Pancreas (tissue), 10 donors: ENCODE measurements at regions not wholly inside any gene's neighbourhood (a gene's known extent, or its start where the extent isn't known, plus 50 kb on each side); places are given as distances from the start of the nearest gene placed in this dataset.
A peak's percentile ranks its signal among the peaks of the same experiment; 100 is the strongest.

Experiments used
- ATAC-seq, 4 donors: fragments of 200-7000 bp; cut with Tn5 transposase; one replicate each; pipeline versions ENCODE4 v1.8.0 to v1.9.1; 2020; ENCODE audit warnings: mild to moderate bottlenecking in 4 of 4, moderate library complexity in 4 of 4
- DNase-seq, 6 donors: peaks; one replicate each; pipeline ENCODE4 v3.0.0-alpha.2; 2020
- FAIRE-seq: peaks from 2 replicates; lab custom pipeline; 2012; peaks lifted over from hg19 to GRCh38; lab: Jason Lieb, UNC
- H3K27ac ChIP-seq, 4 donors: fragments of 200-600 bp; sonication (generic); 1 replicate in 3 of 4; 2 replicates in 1 of 4; pipeline versions ENCODE4 v1.5.0 to v1.8.0; 2020
- H3K27me3 ChIP-seq, 4 donors: fragments of 200-600 bp; one replicate each; pipeline ENCODE4 v1.8.0; 2021
- H3K36me3 ChIP-seq, 3 donors: fragments of 200-600 bp; sonication (generic) in 1 of 3; one replicate each; pipeline versions ENCODE4 v1.5.0 to v1.8.0; 2020 to 2021
- H3K4me1 ChIP-seq, 3 donors: fragments of 200-600 bp; one replicate each; pipeline ENCODE4 v1.8.0; 2021
- H3K4me3 ChIP-seq, 4 donors: fragments of 200-600 bp; sonication (generic) in 2 of 4; one replicate each; pipeline versions ENCODE4 v1.5.0 to v1.8.0; 2020 to 2021
- H3K9me3 ChIP-seq, 4 donors: fragments of 200-600 bp; one replicate each; pipeline ENCODE4 v1.8.0; 2021
- CTCF ChIP-seq, 4 donors: fragments of 200-600 bp; sonication (generic) in 3 of 4; IDR thresholded peaks; one replicate each; pipeline versions ENCODE4 v1.5.0 to v1.8.0; 2021; ENCODE audit warnings: antibody characterized with exemption in 4 of 4
- WGBS, 2 donors: extraction: QIAGEN DNeasy Blood & Tissue Kit; methylation state at CpG; one replicate each; pipeline ENCODE4 v1.1.7; 2013; 5-methylcytosine and 5-hydroxymethylcytosine counted together
- intact Hi-C, 3 donors: fragments of 100-400 bp; cut with DNase I; formaldehyde crosslinking; loops; one replicate each; pipeline versions ENCODE4 v1.11.1 to v1.14.2; 2022
- donor health status: healthy with polysubstance abuse.
- donor health status: DM: no; HTN: no; CAD: no; lungs with moderate emphysema.
- donor health status: DM: no; HTN: no; CAD: no.
- donor health status: control.
- donor health status: control.
- donor health status: Bipolar disorder and iron deficiency.
- donor health status: DM: yes; HTN: yes; CAD: no.
- donor health status: DM: no; HTN: no; CAD: no.
- donor health status: DM: no; HTN: no; CAD: no.
- donor health status: DM: yes; HTN: yes; CAD: no.

GRCh38 chr2:107414376-107414775, 412.3 kb upstream of the RGPD4 start:
- Histone ChIP-seq H3K27ac (no peak overlapping the region), H3K4me1 (no peaks in the 10 kb centered on the region), H3K27me3 (no peaks in the 10 kb centered on the region), H3K4me3 (no peak overlapping the region), H3K36me3 (no peaks in the 10 kb centered on the region), H3K9me3 (no peaks in the 10 kb centered on the region)
- DNase-seq (no peak), ATAC-seq (no peak), FAIRE-seq (no peak)
- intact Hi-C loops, result no loop called here
- 67 to 79% methylated on average over 4 of the region's 4 CpGs for WGBS, 2 donors
- no peak for TF ChIP-seq CTCF (IDR thresholded peaks at IDR 0.05)

- 2 to 5% methylated on average over 3 of the region's 3 CpGs for WGBS, 2 donors
- Histone ChIP-seq H3K4me1 (no peaks in the 10 kb centered on the region), H3K9me3 (no peaks in the 10 kb centered on the region), H3K36me3 (no peaks in the 10 kb centered on the region), H3K27ac (no peak overlapping the region), H3K27me3 (no peaks in the 10 kb centered on the region), H3K4me3 (no peak overlapping the region)
- DNase-seq, result no peak
- FAIRE-seq, result no peak
- no peak for TF ChIP-seq CTCF (IDR thresholded peaks at IDR 0.05)
- intact Hi-C loops, result no loop called here
- peak in 2 of 4 donors; percentile 45 to 48 for ATAC-seq
These were observed 408.0 kb upstream of the RGPD4 start for GRCh38 chr2:107418708-107419107.

- DNase-seq, result no peak
- intact Hi-C loops, result no loop called here
- Histone ChIP-seq H3K9me3 (no peaks in the 10 kb centered on the region), H3K27me3 (no peaks in the 10 kb centered on the region), H3K4me3 (no peak overlapping the region), H3K27ac (no peak overlapping the region), H3K36me3 (no peaks in the 10 kb centered on the region), H3K4me1 (no peaks in the 10 kb centered on the region)
- no peak for FAIRE-seq
- ATAC-seq, result no peak
- TF ChIP-seq CTCF (IDR thresholded peaks at IDR 0.05), result no peak
- 55 to 65% methylated on average over 1 of the region's 1 CpG for WGBS, 2 donors
These were observed 407.5 kb upstream of the RGPD4 start for GRCh38 chr2:107419191-107419590.

- no peak for FAIRE-seq
These were observed 397.9 kb upstream of the RGPD4 start for GRCh38 chr2:107428781-107429180.

GRCh38 chr2:107430006-107430405, 396.7 kb upstream of the RGPD4 start:
- Histone ChIP-seq H3K36me3 (no peaks in the 10 kb centered on the region), H3K27ac (no peak overlapping the region), H3K4me1 (no peaks in the 10 kb centered on the region), H3K9me3 (no peaks in the 10 kb centered on the region), H3K27me3 (no peaks in the 10 kb centered on the region), H3K4me3 (no peak overlapping the region)
- ATAC-seq, result no peak
- intact Hi-C loops, result no loop called here
- TF ChIP-seq CTCF (IDR thresholded peaks at IDR 0.05), result no peak
- DNase-seq, result no peak
- WGBS, 2 donors, result 77 to 89% methylated on average over 1 of the region's 1 CpG
- no peak for FAIRE-seq

More at GRCh38 chr2:107428781-107429180, 397.9 kb upstream of the RGPD4 start:
- ATAC-seq (no peak), DNase-seq (no peak)
- no peak for TF ChIP-seq CTCF (IDR thresholded peaks at IDR 0.05)
- H3K4me1 ChIP-seq, result no peaks in the 10 kb centered on the region
- H3K27ac ChIP-seq, result no peak overlapping the region
- no peaks in the 10 kb centered on the region for H3K9me3 ChIP-seq
- 61 to 73% methylated on average over 3 of the region's 3 CpGs for WGBS, 2 donors
- no peak overlapping the region for H3K4me3 ChIP-seq
- no peaks in the 10 kb centered on the region for H3K36me3 ChIP-seq
- intact Hi-C loops, result no loop called here
- H3K27me3 ChIP-seq, result no peaks in the 10 kb centered on the region
